Sigmoid colon (tissue), 6 donors: ENCODE measurements at regions not wholly inside any gene's neighbourhood (a gene's known extent, or its start where the extent isn't known, plus 50 kb on each side); places are given as distances from the start of the nearest gene placed in this dataset.

Source experiments
- DNase-seq: peaks from one replicate; pipeline ENCODE4 v3.0.0-alpha.2; 2019
- H3K27ac ChIP-seq, 4 donors: fragments of 200-600 bp; sonication (generic); one replicate each; pipeline ENCODE4 v1.5.1; 2016 to 2019; ENCODE audit warnings: mild to moderate bottlenecking in 1 of 4
- H3K27me3 ChIP-seq, 3 donors: fragments of 200-600 bp; sonication (generic); one replicate each; pipeline ENCODE4 v1.5.1; 2019; ENCODE audit warnings: mild to moderate bottlenecking in 1 of 3
- H3K36me3 ChIP-seq, 4 donors: fragments of 200-600 bp; sonication (generic); one replicate each; pipeline ENCODE4 v1.5.1; 2016 to 2019
- H3K4me1 ChIP-seq, 4 donors: fragments of 200-600 bp; sonication (generic); one replicate each; pipeline ENCODE4 v1.5.1; 2017 to 2019
- H3K4me3 ChIP-seq, 4 donors: fragments of 200-600 bp; sonication (generic); one replicate each; pipeline ENCODE4 v1.5.1; 2017 to 2019; ENCODE audit warnings: mild to moderate bottlenecking in 2 of 4, moderate library complexity in 1 of 4
- H3K9me3 ChIP-seq, 4 donors: fragments of 200-600 bp in 3 of 4; sonication (generic) in 3 of 4; one replicate each; pipeline versions ENCODE4 v1.5.1 to v1.6.1; 2013 to 2019
- EP300 ChIP-seq, 4 donors: sonication (generic); formaldehyde crosslinking; IDR thresholded peaks; one replicate each; pipeline ENCODE4 v1.6.1; 2017; ENCODE audit warnings: antibody characterized with exemption in 4 of 4
- POLR2A ChIP-seq, 2 donors: fragments of 450-650 bp; IDR thresholded peaks; one replicate each; pipeline ENCODE4 v1.6.1; 2016; ENCODE audit warnings: antibody characterized with exemption in 2 of 2, mild to moderate bottlenecking in 2 of 2, moderate library complexity in 2 of 2
- POLR2AphosphoS5 ChIP-seq, 4 donors: sonication (generic); formaldehyde crosslinking; IDR thresholded peaks; one replicate each; pipeline ENCODE4 v1.6.1; 2017; ENCODE audit warnings: antibody characterized with exemption in 4 of 4
- WGBS, 2 donors: extraction: QIAGEN DNeasy Blood & Tissue Kit; methylation state at CpG; one replicate each; pipeline ENCODE4 v1.1.7; 2013; 5-methylcytosine and 5-hydroxymethylcytosine counted together
- intact Hi-C: fragments of 100-400 bp; cut with DNase I; formaldehyde crosslinking; loops from one replicate; pipeline ENCODE4 v1.15.1; 2023
- TF ChIP-seq, protein P1 (sequence below), 4 experiments: fragments of 450-650 bp in 3 of 4; fragments of 200-600 bp in 1 of 4; IDR thresholded peaks; one replicate each; pipeline ENCODE4 v1.5.1; 2016 to 2019; ENCODE audit warnings: antibody characterized with exemption in 4 of 4, mild to moderate bottlenecking in 3 of 4, moderate library complexity in 2 of 4
- donor health status: healthy with polysubstance abuse.
- donor health status: healthy.

- Histone ChIP-seq H3K9me3 (no peaks in the 10 kb centered on the region), H3K36me3 (no peaks in the 10 kb centered on the region), H3K4me1 (no peaks in the 10 kb centered on the region), H3K27ac (no peak overlapping the region), H3K4me3 (no peak overlapping the region), H3K27me3 (no peaks in the 10 kb centered on the region)
- intact Hi-C loops, result no loop called here
- DNase-seq, result no peak
- TF ChIP-seq POLR2A (IDR thresholded peaks at IDR 0.05) (no peak), POLR2AphosphoS5 (IDR thresholded peaks at IDR 0.05) (no peak), EP300 (IDR thresholded peaks at IDR 0.05) (no peak)
- TF ChIP-seq, protein P1, sequence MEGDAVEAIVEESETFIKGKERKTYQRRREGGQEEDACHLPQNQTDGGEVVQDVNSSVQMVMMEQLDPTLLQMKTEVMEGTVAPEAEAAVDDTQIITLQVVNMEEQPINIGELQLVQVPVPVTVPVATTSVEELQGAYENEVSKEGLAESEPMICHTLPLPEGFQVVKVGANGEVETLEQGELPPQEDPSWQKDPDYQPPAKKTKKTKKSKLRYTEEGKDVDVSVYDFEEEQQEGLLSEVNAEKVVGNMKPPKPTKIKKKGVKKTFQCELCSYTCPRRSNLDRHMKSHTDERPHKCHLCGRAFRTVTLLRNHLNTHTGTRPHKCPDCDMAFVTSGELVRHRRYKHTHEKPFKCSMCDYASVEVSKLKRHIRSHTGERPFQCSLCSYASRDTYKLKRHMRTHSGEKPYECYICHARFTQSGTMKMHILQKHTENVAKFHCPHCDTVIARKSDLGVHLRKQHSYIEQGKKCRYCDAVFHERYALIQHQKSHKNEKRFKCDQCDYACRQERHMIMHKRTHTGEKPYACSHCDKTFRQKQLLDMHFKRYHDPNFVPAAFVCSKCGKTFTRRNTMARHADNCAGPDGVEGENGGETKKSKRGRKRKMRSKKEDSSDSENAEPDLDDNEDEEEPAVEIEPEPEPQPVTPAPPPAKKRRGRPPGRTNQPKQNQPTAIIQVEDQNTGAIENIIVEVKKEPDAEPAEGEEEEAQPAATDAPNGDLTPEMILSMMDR (IDR thresholded peaks at IDR 0.05), result no peak
- 82 to 92% methylated on average over 4 of the region's 4 CpGs for WGBS, 2 donors
Measured at GRCh38 chr6:164337925-164338397, 923.4 kb downstream of the QKI start.

DNA sequence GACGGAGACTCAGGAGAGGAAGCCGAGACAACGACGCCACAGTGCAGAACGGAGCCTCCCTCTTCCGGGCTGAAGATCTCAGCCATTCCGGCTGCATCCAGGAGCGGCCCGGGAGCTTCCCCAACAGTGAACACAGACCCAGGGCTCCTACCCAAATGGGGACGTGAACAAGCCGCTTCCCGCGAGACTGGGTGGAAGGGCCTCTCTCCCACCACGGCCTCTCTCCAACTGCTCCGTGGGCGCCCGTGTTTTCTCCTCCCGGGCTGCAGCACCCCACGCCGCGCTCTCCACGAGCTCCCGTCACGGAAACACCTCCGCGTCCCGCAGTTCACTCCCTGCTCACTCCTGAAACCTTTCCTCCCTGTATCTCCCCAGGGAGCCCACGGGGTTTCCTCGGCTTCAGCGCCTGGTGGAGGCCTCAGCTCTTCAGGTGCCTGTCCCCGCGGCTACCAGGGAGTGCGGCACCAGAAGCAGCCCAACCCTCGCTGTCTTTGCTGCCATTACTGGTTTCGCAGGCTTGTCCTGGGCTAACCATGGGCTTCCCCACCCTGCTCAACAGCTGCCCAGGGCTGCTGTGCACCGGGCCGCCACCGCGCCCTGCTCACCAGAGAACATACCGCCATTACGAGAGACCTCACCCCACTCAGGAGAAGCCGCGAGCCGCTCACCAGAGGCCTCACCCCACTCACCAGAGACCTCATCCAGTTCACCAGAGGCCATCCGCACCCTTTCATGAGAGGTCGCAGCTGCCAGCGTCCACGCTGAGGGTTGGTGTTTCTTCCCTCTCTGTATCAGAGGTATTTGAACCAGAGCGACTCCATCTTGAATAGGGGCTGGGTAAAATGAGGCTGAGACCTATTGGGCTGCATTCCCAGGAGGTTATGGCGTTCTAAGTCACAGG, 922.8 kb downstream of the QKI start:
- Histone ChIP-seq H3K27me3 (no peaks in the 10 kb centered on the region), H3K36me3 (no peaks in the 10 kb centered on the region), H3K9me3 (no peaks in the 10 kb centered on the region), H3K4me3 (no peak overlapping the region), H3K27ac (no peak overlapping the region), H3K4me1 (no peaks in the 10 kb centered on the region)
- TF ChIP-seq, protein P1 (IDR thresholded peaks at IDR 0.05), result no peak
- TF ChIP-seq POLR2A (IDR thresholded peaks at IDR 0.05) (no peak), EP300 (IDR thresholded peaks at IDR 0.05) (no peak), POLR2AphosphoS5 (IDR thresholded peaks at IDR 0.05) (no peak)
- DNase-seq, result no peak
- intact Hi-C loops, result no loop called here
- 95% methylated on average over 50 of the region's 50 CpGs for WGBS, 2 donors

DNA sequence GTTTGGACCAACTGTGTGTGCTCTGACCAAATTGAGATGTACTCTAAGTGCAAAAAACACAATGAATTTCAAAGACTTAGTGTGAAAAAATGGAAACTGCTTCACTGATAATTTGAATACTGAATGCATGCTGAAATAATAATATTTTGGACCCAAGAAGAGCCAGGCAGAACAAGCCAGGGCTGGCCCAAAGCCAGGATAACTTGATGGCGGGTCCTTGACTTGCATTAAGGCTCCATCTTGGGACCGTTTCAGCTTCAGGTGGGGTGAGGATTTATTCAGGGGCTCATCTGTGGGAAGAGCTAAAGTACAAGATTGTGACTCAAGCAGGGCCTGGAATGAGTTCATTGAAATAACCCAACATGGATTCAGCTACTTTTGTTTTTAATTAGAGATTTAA, 921.9 kb downstream of the QKI start:
- Histone ChIP-seq H3K9me3 (no peaks in the 10 kb centered on the region), H3K4me1 (no peaks in the 10 kb centered on the region), H3K27ac (no peak overlapping the region), H3K27me3 (no peaks in the 10 kb centered on the region), H3K36me3 (no peaks in the 10 kb centered on the region), H3K4me3 (no peak overlapping the region)
- 66 to 86% methylated on average over 2 of the region's 2 CpGs for WGBS, 2 donors
- intact Hi-C loops, result no loop called here
- DNase-seq, result no peak
- TF ChIP-seq EP300 (IDR thresholded peaks at IDR 0.05) (no peak), POLR2AphosphoS5 (IDR thresholded peaks at IDR 0.05) (no peak), POLR2A (IDR thresholded peaks at IDR 0.05) (no peak)
- TF ChIP-seq, protein P1 (IDR thresholded peaks at IDR 0.05), result no peak

DNA sequence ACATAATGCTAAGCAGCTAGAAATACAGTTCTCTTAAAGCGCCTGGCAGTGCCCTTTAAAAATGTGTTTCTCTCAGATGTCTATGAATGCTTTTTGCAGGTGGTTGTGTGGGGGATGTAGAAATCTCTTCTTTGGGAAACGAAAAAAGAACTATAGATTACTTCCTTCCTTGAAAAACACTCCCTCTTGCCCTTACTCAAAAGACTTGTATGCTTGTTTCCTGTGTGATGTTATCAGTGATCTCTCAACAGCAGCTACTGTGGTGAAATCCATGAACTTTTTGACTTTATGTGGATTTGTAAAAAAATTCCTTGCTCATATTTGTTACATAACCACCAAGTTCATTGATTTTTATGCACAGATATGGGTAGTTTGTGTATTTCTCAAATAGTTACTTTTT, 916.5 kb downstream of the QKI start:
- no peaks in the 10 kb centered on the region for H3K4me1 ChIP-seq
- intact Hi-C loops, result no loop called here
- 43 to 46% methylated on average over 2 of the region's 2 CpGs for WGBS, 2 donors

More for the DNA sequence above, 916.5 kb downstream of the QKI start:
- TF ChIP-seq EP300 (IDR thresholded peaks at IDR 0.05), result no peak
- TF ChIP-seq POLR2A (IDR thresholded peaks at IDR 0.05), result no peak
- TF ChIP-seq, protein P1 (IDR thresholded peaks at IDR 0.05), result no peak
- TF ChIP-seq POLR2AphosphoS5 (IDR thresholded peaks at IDR 0.05), result no peak
- Histone ChIP-seq H3K4me3 (no peak overlapping the region), H3K9me3 (no peaks in the 10 kb centered on the region), H3K36me3 (no peaks in the 10 kb centered on the region), H3K27ac (no peak overlapping the region), H3K27me3 (no peaks in the 10 kb centered on the region)
- DNase-seq, result no peak
